Endothelial cell of umbilical vein (primary cell): ENCODE measurements at regions not wholly inside any gene's neighbourhood (a gene's known extent, or its start where the extent isn't known, plus 50 kb on each side); places are given as distances from the start of the nearest gene placed in this dataset.

ENCODE experiments used
- BruUV-seq: library from RNA; stranded (reverse); fragments of 400-500 nt; replicated peaks from 2 replicates; lab custom pipeline; 2021; lab: Mats Ljungman, UMichigan
- CTCF ChIA-PET: fragments of 300-600, 350-600 bp; sonication (Branson Sonifier 250); formaldehyde crosslinking; loops from one replicate; lab custom pipeline; 2021; ENCODE audit warnings: antibody characterized with exemption, inconsistent platforms; lab: Charles Lee
- POLR2A ChIA-PET: fragments of 300-600, 350-600 bp; sonication (Branson Sonifier 250); formaldehyde crosslinking; loops from one replicate; lab custom pipeline; 2021; ENCODE audit warnings: antibody characterized with exemption, inconsistent platforms; lab: Charles Lee
- DNase-seq: peaks from one replicate; pipeline ENCODE4 v3.0.0-alpha.2; 2011; ENCODE audit warnings: low read depth, low spot score
- FAIRE-seq: peaks from 2 replicates; lab custom pipeline; 2011; peaks lifted over from hg19 to GRCh38; lab: Jason Lieb, UNC
- H2AFZ ChIP-seq: 2 replicates; pipeline ENCODE4 v1.6.0; 2012; ENCODE audit warnings: low read depth, low read length, control low read depth, inconsistent platforms
- H3K27ac ChIP-seq: 2 replicates; pipeline ENCODE4 v1.5.1; 2011; ENCODE audit warnings: low read depth, mild to moderate bottlenecking, control low read depth, low read length, moderate library complexity; ENCODE audit not compliant: insufficient read depth
- H3K27me3 ChIP-seq, 2 experiments: 2 replicates each; pipeline versions ENCODE4 v1.6.0 to v1.6.1; 2011; ENCODE audit warnings: low read length in 2 of 2, mixed read lengths in 1 of 2; ENCODE audit not compliant: control insufficient read depth in 2 of 2, insufficient read depth in 2 of 2
- H3K36me3 ChIP-seq, 2 experiments: 2 replicates in 1 of 2; 3 replicates in 1 of 2; pipeline ENCODE4 v1.5.1; 2011; ENCODE audit warnings: low read length in 2 of 2, mild to moderate bottlenecking in 1 of 2, moderate library complexity in 1 of 2; ENCODE audit not compliant: control insufficient read depth in 2 of 2, insufficient read depth in 2 of 2; ENCODE audit errors: extremely low read depth in 1 of 2
- H3K4me1 ChIP-seq: 3 replicates; pipeline ENCODE4 v1.5.1; 2011; ENCODE audit warnings: mild to moderate bottlenecking, low read length; ENCODE audit not compliant: control insufficient read depth, insufficient read depth; ENCODE audit errors: extremely low read depth
- H3K4me2 ChIP-seq: 2 replicates; pipeline ENCODE4 v1.6.1; 2011; ENCODE audit warnings: low read length, control low read depth, mixed read lengths; ENCODE audit not compliant: insufficient read depth
- H3K4me3 ChIP-seq, 3 experiments: fragments of 200-600 bp in 1 of 3; sonication (generic), shearing (Covaris generic) in 1 of 3; replicated peaks in 1 of 3; 2 replicates each; pipeline ENCODE4 v1.5.1; 2011 to 2016; ENCODE audit warnings: control low read depth in 3 of 3, low read length in 3 of 3, mild to moderate bottlenecking in 2 of 3, inconsistent platforms in 1 of 3, low read depth in 1 of 3, moderate library complexity in 1 of 3; ENCODE audit not compliant: insufficient read depth in 1 of 3
- H3K79me2 ChIP-seq: 2 replicates; pipeline ENCODE4 v1.6.0; 2012; ENCODE audit warnings: low read length, inconsistent platforms; ENCODE audit not compliant: control insufficient read depth, insufficient read depth
- H3K9ac ChIP-seq: replicated peaks from 2 replicates; pipeline ENCODE3; 2011; ENCODE audit warnings: low read length, control low read depth; ENCODE audit not compliant: insufficient read depth; ENCODE audit errors: extremely low read depth
- H3K9me1 ChIP-seq: replicated peaks from 3 replicates; pipeline ENCODE4 v1.6.0; 2011; ENCODE audit warnings: mild to moderate bottlenecking, low read length; ENCODE audit not compliant: control insufficient read depth, insufficient read depth; ENCODE audit errors: extremely low read depth
- H3K9me3 ChIP-seq: replicated peaks from 2 replicates; pipeline ENCODE4 v1.5.1; 2012; ENCODE audit warnings: low read length, inconsistent platforms; ENCODE audit not compliant: control insufficient read depth, insufficient read depth
- H4K20me1 ChIP-seq: replicated peaks from 2 replicates; pipeline ENCODE3; 2011; ENCODE audit warnings: mild to moderate bottlenecking, low read length; ENCODE audit not compliant: control insufficient read depth, insufficient read depth; ENCODE audit errors: extremely low read depth
- EZH2 ChIP-seq: IDR thresholded peaks from 2 replicates; pipeline ENCODE4 v1.6.1; 2012; ENCODE audit warnings: borderline replicate concordance, low read depth, mild to moderate bottlenecking, moderate library complexity, low read length, inconsistent platforms; ENCODE audit not compliant: severe bottlenecking
- FOS ChIP-seq: IDR thresholded peaks from 2 replicates; pipeline ENCODE4 v1.6.1; 2011; ENCODE audit warnings: mild to moderate bottlenecking, low read length, moderate library complexity, borderline replicate concordance; ENCODE audit not compliant: insufficient read depth
- GATA2 ChIP-seq: IDR thresholded peaks from 2 replicates; pipeline ENCODE4 v1.7.0; 2011; ENCODE audit warnings: low read depth, mild to moderate bottlenecking, moderate library complexity, mixed read lengths, low read length; ENCODE audit not compliant: insufficient read length, insufficient read depth
- JUN ChIP-seq: IDR thresholded peaks from 2 replicates; pipeline ENCODE4 v1.6.1; 2011; ENCODE audit warnings: borderline replicate concordance, low read depth; ENCODE audit not compliant: insufficient read length, insufficient read depth
- MYC ChIP-seq: IDR thresholded peaks from one replicate; pipeline ENCODE4 v1.6.1; 2011; ENCODE audit warnings: mild to moderate bottlenecking, low read depth, low read length
- POLR2A ChIP-seq: IDR thresholded peaks from 2 replicates; pipeline ENCODE4 v1.6.1; 2012; ENCODE audit warnings: low read depth, mild to moderate bottlenecking, control low read depth, low read length
- POLR2AphosphoS5 ChIP-seq: IDR thresholded peaks from 2 replicates; pipeline ENCODE4 v1.6.1; 2012; ENCODE audit warnings: low read depth, mild to moderate bottlenecking, control low read depth, low read length, moderate library complexity; ENCODE audit not compliant: insufficient read depth
- dilution Hi-C: fragments of 300-500 bp; cut with MboI; formaldehyde crosslinking; loops from one replicate; pipeline ENCODE4 v1.15.0; 2019; ENCODE audit warnings: low sequenced_read_pairs; ENCODE audit not compliant: extremely low pct_ligation_motif_present
- intact Hi-C: fragments of 100-400 bp; cut with micrococcal nuclease; formaldehyde crosslinking; loops from one replicate; pipeline ENCODE4 v1.10.0; 2022
- TF ChIP-seq, protein P1 (sequence below), 2 donors: IDR thresholded peaks; 1 replicate in 1 of 2; 2 replicates in 1 of 2; pipeline ENCODE4 v1.5.1; 2011; ENCODE audit warnings: low read length in 2 of 2, mild to moderate bottlenecking in 2 of 2, moderate library complexity in 2 of 2, control low read depth in 1 of 2, inconsistent platforms in 1 of 2, low read depth in 1 of 2; ENCODE audit not compliant: insufficient read depth in 1 of 2; ENCODE audit errors: extremely low read depth in 1 of 2
- TF ChIP-seq, protein P2 (sequence below): IDR thresholded peaks from 2 replicates; pipeline ENCODE4 v1.6.1; 2011; ENCODE audit not compliant: insufficient read depth, insufficient read length

DNA sequence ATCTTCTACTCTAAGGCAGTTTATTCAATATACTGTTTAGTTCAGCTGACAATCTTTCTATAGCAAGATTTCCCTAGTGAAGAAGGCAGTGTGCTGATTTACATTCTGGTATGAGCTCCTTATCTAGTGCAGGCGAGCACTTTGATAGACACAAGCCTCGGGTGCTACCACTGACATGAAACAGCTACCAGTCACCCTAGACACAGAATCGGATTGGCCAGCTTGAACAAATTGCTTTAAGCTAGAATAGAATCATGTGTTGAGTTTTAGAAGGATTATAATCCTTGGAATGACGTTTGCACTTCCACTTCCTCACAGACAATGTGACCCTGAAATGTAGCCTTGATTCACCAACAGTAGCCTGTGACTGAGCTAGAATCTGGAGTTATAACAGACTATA lies 394.0 kb downstream of the EPHA4 start:
- no TSS peak for BruUV-seq
- FAIRE-seq (no peak), DNase-seq (no peak)
- Histone ChIP-seq H3K4me3 (no peak overlapping the region), H3K36me3 (no peaks in the 10 kb centered on the region), H2AFZ (no peak overlapping the region), H3K27ac (no peak overlapping the region), H4K20me1 (no peaks in the 10 kb centered on the region), H3K9me1 (no peaks in the 10 kb centered on the region), H3K4me1 (no peaks in the 10 kb centered on the region), H3K9ac (no peak overlapping the region), H3K27me3 (no peaks in the 10 kb centered on the region), H3K4me2 (no peak overlapping the region), H3K9me3 (no peaks in the 10 kb centered on the region), H3K79me2 (no peaks in the 10 kb centered on the region)
- ChIA-PET POLR2A (no interaction called here), CTCF (interaction anchor here (0.8 kb wide), 1 partner anchor 17 kb away, joined by 3 read pairs; no protein-coding TSS in a partner anchor)
- intact Hi-C loops (loop anchor here (10.0 kb wide), 1 partner anchor 397 kb away; the partner anchor contains the start of gene EPHA4), dilution Hi-C loops (no loop called here)
- TF ChIP-seq FOS: no peak
- TF ChIP-seq MYC: no peak
- TF ChIP-seq, protein P1, sequence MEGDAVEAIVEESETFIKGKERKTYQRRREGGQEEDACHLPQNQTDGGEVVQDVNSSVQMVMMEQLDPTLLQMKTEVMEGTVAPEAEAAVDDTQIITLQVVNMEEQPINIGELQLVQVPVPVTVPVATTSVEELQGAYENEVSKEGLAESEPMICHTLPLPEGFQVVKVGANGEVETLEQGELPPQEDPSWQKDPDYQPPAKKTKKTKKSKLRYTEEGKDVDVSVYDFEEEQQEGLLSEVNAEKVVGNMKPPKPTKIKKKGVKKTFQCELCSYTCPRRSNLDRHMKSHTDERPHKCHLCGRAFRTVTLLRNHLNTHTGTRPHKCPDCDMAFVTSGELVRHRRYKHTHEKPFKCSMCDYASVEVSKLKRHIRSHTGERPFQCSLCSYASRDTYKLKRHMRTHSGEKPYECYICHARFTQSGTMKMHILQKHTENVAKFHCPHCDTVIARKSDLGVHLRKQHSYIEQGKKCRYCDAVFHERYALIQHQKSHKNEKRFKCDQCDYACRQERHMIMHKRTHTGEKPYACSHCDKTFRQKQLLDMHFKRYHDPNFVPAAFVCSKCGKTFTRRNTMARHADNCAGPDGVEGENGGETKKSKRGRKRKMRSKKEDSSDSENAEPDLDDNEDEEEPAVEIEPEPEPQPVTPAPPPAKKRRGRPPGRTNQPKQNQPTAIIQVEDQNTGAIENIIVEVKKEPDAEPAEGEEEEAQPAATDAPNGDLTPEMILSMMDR (IDR thresholded peaks at IDR 0.05; ENCODE audit: extremely low read depth in 1 of 2, insufficient read depth in 1 of 2, low read depth in 1 of 2, low read length in 2 of 2): no peak
- TF ChIP-seq GATA2: no peak
- no peak for TF ChIP-seq POLR2A
- TF ChIP-seq, protein P2, sequence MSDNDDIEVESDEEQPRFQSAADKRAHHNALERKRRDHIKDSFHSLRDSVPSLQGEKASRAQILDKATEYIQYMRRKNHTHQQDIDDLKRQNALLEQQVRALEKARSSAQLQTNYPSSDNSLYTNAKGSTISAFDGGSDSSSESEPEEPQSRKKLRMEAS: no peak
- no peak for TF ChIP-seq EZH2
- no peak for TF ChIP-seq JUN
- TF ChIP-seq POLR2AphosphoS5: no peak
